OCI-LY1 (cell line): ENCODE measurements at regions not wholly inside any gene's neighbourhood (a gene's known extent, or its start where the extent isn't known, plus 50 kb on each side); places are given as distances from the start of the nearest gene placed in this dataset.

ENCODE experiments used
- CTCF ChIP-seq: fragments of 200-600 bp; sonication (generic), shearing (Covaris generic); IDR thresholded peaks from 2 replicates; pipeline ENCODE4 v1.5.1; 2017; ENCODE audit warnings: mild to moderate bottlenecking, antibody characterized with exemption, low read length, moderate library complexity, mixed read lengths
- EZH2 ChIP-seq: fragments of 200-600 bp; sonication (generic), shearing (Covaris generic); IDR thresholded peaks from 2 replicates; pipeline ENCODE4 v1.8.0; 2017; ENCODE audit warnings: borderline replicate concordance, mixed run types, mild to moderate bottlenecking, antibody characterized with exemption, low read length, moderate library complexity, mixed read lengths

- no peak for TF ChIP-seq CTCF
- TF ChIP-seq EZH2 = no peak
Measured at GRCh38 chr11:70615036-70615875, 216.9 kb downstream of the CTTN start.
